ENCODE measurements at regions not wholly inside any gene's neighbourhood (a gene's known extent, or its start where the extent isn't known, plus 50 kb on each side); places are given as distances from the start of the nearest gene placed in this dataset.
A peak's percentile ranks its signal among the peaks of the same experiment; 100 is the strongest.

- Histone ChIP-seq H3K9me3 (ENCODE audit: control insufficient read depth, low read depth, low read length) (no peaks in the 10 kb centered on the region), H3K27ac (ENCODE audit: low read length) (no peak overlapping the region), H3K4me3 (ENCODE audit: low read length) (no peak overlapping the region), H3K4me1 (ENCODE audit: control insufficient read depth, insufficient read depth, low read length) (no peaks in the 10 kb centered on the region), H3K36me3 (ENCODE audit: control insufficient read depth, insufficient read depth, low read length) (no peaks in the 10 kb centered on the region), H3K27me3 (ENCODE audit: control insufficient read depth, insufficient read depth, low read length) (peaks cover 8% of the 10 kb centered on the region)
- WGBS (ENCODE audit: insufficient coverage, low lambda C conversion rate): no CpG with 5 or more reads among the region's 3 CpGs
- DNase-seq: no peak
Observed at GRCh38 chr6:8242885-8243284, 140.5 kb upstream of the EEF1E1 start.

GRCh38 chr6:8240301-8240700, 138.0 kb upstream of the EEF1E1 start:
- Histone ChIP-seq H3K36me3 (ENCODE audit: control insufficient read depth, insufficient read depth, low read length) (no peaks in the 10 kb centered on the region), H3K9me3 (ENCODE audit: control insufficient read depth, low read depth, low read length) (no peaks in the 10 kb centered on the region), H3K4me3 (ENCODE audit: low read length) (no peak overlapping the region), H3K27me3 (ENCODE audit: control insufficient read depth, insufficient read depth, low read length) (peaks cover 12% of the 10 kb centered on the region), H3K27ac (ENCODE audit: low read length) (no peak overlapping the region), H3K4me1 (ENCODE audit: control insufficient read depth, insufficient read depth, low read length) (no peaks in the 10 kb centered on the region)
- no peak for DNase-seq
- WGBS (ENCODE audit: insufficient coverage, low lambda C conversion rate): 57% methylated on average over 6 of the region's 7 CpGs

- Histone ChIP-seq H3K4me3 (ENCODE audit: low read length) (no peak overlapping the region), H3K9me3 (ENCODE audit: control insufficient read depth, low read depth, low read length) (no peaks in the 10 kb centered on the region), H3K4me1 (ENCODE audit: control insufficient read depth, insufficient read depth, low read length) (no peaks in the 10 kb centered on the region), H3K27ac (ENCODE audit: low read length) (no peak overlapping the region), H3K36me3 (ENCODE audit: control insufficient read depth, insufficient read depth, low read length) (no peaks in the 10 kb centered on the region), H3K27me3 (ENCODE audit: control insufficient read depth, insufficient read depth, low read length) (peaks cover 12% of the 10 kb centered on the region)
- no peak for DNase-seq
- WGBS (ENCODE audit: insufficient coverage, low lambda C conversion rate): no CpG with 5 or more reads among the region's 10 CpGs
Observed at GRCh38 chr6:8238773-8239683, 136.7 kb upstream of the EEF1E1 start.

GRCh38 chr6:8237668-8238067, 135.3 kb upstream of the EEF1E1 start:
- H3K27ac ChIP-seq (ENCODE audit: low read length): no peak overlapping the region
- no peak for DNase-seq
- H3K9me3 ChIP-seq (ENCODE audit: control insufficient read depth, low read depth, low read length): no peaks in the 10 kb centered on the region
- H3K4me3 ChIP-seq (ENCODE audit: low read length): no peak overlapping the region
- peaks cover 12% of the 10 kb centered on the region for H3K27me3 ChIP-seq (ENCODE audit: control insufficient read depth, insufficient read depth, low read length)
- 40% methylated on average over 1 of the region's 3 CpGs for WGBS (ENCODE audit: insufficient coverage, low lambda C conversion rate)
- H3K36me3 ChIP-seq (ENCODE audit: control insufficient read depth, insufficient read depth, low read length): no peaks in the 10 kb centered on the region
- no peaks in the 10 kb centered on the region for H3K4me1 ChIP-seq (ENCODE audit: control insufficient read depth, insufficient read depth, low read length)

- no peak for DNase-seq
- no peaks in the 10 kb centered on the region for H3K4me1 ChIP-seq (ENCODE audit: control insufficient read depth, insufficient read depth, low read length)
- no peak overlapping the region for H3K27ac ChIP-seq (ENCODE audit: low read length)
- H3K9me3 ChIP-seq (ENCODE audit: control insufficient read depth, low read depth, low read length): no peaks in the 10 kb centered on the region
- no CpG with 5 or more reads among the region's 4 CpGs for WGBS (ENCODE audit: insufficient coverage, low lambda C conversion rate)
- peaks cover 12% of the 10 kb centered on the region for H3K27me3 ChIP-seq (ENCODE audit: control insufficient read depth, insufficient read depth, low read length)
- no peaks in the 10 kb centered on the region for H3K36me3 ChIP-seq (ENCODE audit: control insufficient read depth, insufficient read depth, low read length)
- no peak overlapping the region for H3K4me3 ChIP-seq (ENCODE audit: low read length)
Observed at GRCh38 chr6:8236956-8237355, 134.6 kb upstream of the EEF1E1 start.

GRCh38 chr6:8234321-8234720, 132.0 kb upstream of the EEF1E1 start:
- Histone ChIP-seq H3K4me3 (ENCODE audit: low read length) (no peak overlapping the region), H3K36me3 (ENCODE audit: control insufficient read depth, insufficient read depth, low read length) (no peaks in the 10 kb centered on the region), H3K27ac (ENCODE audit: low read length) (no peak overlapping the region), H3K9me3 (ENCODE audit: control insufficient read depth, low read depth, low read length) (no peaks in the 10 kb centered on the region), H3K27me3 (ENCODE audit: control insufficient read depth, insufficient read depth, low read length) (peaks cover 7% of the 10 kb centered on the region), H3K4me1 (ENCODE audit: control insufficient read depth, insufficient read depth, low read length) (no peaks in the 10 kb centered on the region)
- DNase-seq: no peak
- WGBS (ENCODE audit: insufficient coverage, low lambda C conversion rate): no CpG with 5 or more reads among the region's 7 CpGs

GRCh38 chr6:8231956-8232355, 129.6 kb upstream of the EEF1E1 start:
- WGBS (ENCODE audit: insufficient coverage, low lambda C conversion rate): no CpG with 5 or more reads among the region's 5 CpGs
- H3K4me1 ChIP-seq (ENCODE audit: control insufficient read depth, insufficient read depth, low read length): no peaks in the 10 kb centered on the region
- H3K36me3 ChIP-seq (ENCODE audit: control insufficient read depth, insufficient read depth, low read length): no peaks in the 10 kb centered on the region
- no peaks in the 10 kb centered on the region for H3K9me3 ChIP-seq (ENCODE audit: control insufficient read depth, low read depth, low read length)
- no peak for DNase-seq
- no peak overlapping the region for H3K4me3 ChIP-seq (ENCODE audit: low read length)
- H3K27me3 ChIP-seq (ENCODE audit: control insufficient read depth, insufficient read depth, low read length): no peaks in the 10 kb centered on the region
- no peak overlapping the region for H3K27ac ChIP-seq (ENCODE audit: low read length)

GRCh38 chr6:8229915-8230756, 127.8 kb upstream of the EEF1E1 start:
- Histone ChIP-seq H3K4me3 (ENCODE audit: low read length) (no peak overlapping the region), H3K9me3 (ENCODE audit: control insufficient read depth, low read depth, low read length) (no peaks in the 10 kb centered on the region), H3K4me1 (ENCODE audit: control insufficient read depth, insufficient read depth, low read length) (no peaks in the 10 kb centered on the region), H3K27ac (ENCODE audit: low read length) (no peak overlapping the region), H3K36me3 (ENCODE audit: control insufficient read depth, insufficient read depth, low read length) (no peaks in the 10 kb centered on the region), H3K27me3 (ENCODE audit: control insufficient read depth, insufficient read depth, low read length) (no peaks in the 10 kb centered on the region)
- 52% methylated on average over 4 of the region's 8 CpGs for WGBS (ENCODE audit: insufficient coverage, low lambda C conversion rate)
- DNase-seq: peak in 1 of 2 donors; percentile 3

GRCh38 chr6:8225113-8225512, 122.8 kb upstream of the EEF1E1 start:
- DNase-seq: no peak
- Histone ChIP-seq H3K9me3 (ENCODE audit: control insufficient read depth, low read depth, low read length) (no peaks in the 10 kb centered on the region), H3K27me3 (ENCODE audit: control insufficient read depth, insufficient read depth, low read length) (no peaks in the 10 kb centered on the region), H3K27ac (ENCODE audit: low read length) (no peak overlapping the region), H3K4me3 (ENCODE audit: low read length) (no peak overlapping the region), H3K4me1 (ENCODE audit: control insufficient read depth, insufficient read depth, low read length) (no peaks in the 10 kb centered on the region), H3K36me3 (ENCODE audit: control insufficient read depth, insufficient read depth, low read length) (no peaks in the 10 kb centered on the region)
- WGBS (ENCODE audit: insufficient coverage, low lambda C conversion rate): 90% methylated on average over 1 of the region's 5 CpGs

- DNase-seq: no peak
- Histone ChIP-seq H3K27ac (ENCODE audit: low read length) (no peak overlapping the region), H3K4me3 (ENCODE audit: low read length) (no peak overlapping the region), H3K9me3 (ENCODE audit: control insufficient read depth, low read depth, low read length) (no peaks in the 10 kb centered on the region), H3K36me3 (ENCODE audit: control insufficient read depth, insufficient read depth, low read length) (no peaks in the 10 kb centered on the region), H3K4me1 (ENCODE audit: control insufficient read depth, insufficient read depth, low read length) (no peaks in the 10 kb centered on the region), H3K27me3 (ENCODE audit: control insufficient read depth, insufficient read depth, low read length) (no peaks in the 10 kb centered on the region)
- WGBS (ENCODE audit: insufficient coverage, low lambda C conversion rate): 90% methylated on average over 2 of the region's 2 CpGs
Observed at GRCh38 chr6:8223678-8224077, 121.3 kb upstream of the EEF1E1 start.

All from large intestine (tissue), 3 donors.